GM20000 (cell line): ENCODE measurements at regions not wholly inside any gene's neighbourhood (a gene's known extent, or its start where the extent isn't known, plus 50 kb on each side); places are given as distances from the start of the nearest gene placed in this dataset.

Experiments
- DNase-seq: peaks from one replicate; pipeline ENCODE4 v3.0.0; 2012; ENCODE audit warnings: low spot score
- TF ChIP-seq, protein P1 (sequence below): IDR thresholded peaks from 2 replicates; pipeline ENCODE4 v1.5.1; 2012; ENCODE audit warnings: mild to moderate bottlenecking, control low read depth; ENCODE audit errors: extremely low read depth, missing control alignments

GRCh38 chr2:59428940-59429339 is 1124.5 kb downstream of the BCL11A start:
- DNase-seq: no peak
- TF ChIP-seq, protein P1, sequence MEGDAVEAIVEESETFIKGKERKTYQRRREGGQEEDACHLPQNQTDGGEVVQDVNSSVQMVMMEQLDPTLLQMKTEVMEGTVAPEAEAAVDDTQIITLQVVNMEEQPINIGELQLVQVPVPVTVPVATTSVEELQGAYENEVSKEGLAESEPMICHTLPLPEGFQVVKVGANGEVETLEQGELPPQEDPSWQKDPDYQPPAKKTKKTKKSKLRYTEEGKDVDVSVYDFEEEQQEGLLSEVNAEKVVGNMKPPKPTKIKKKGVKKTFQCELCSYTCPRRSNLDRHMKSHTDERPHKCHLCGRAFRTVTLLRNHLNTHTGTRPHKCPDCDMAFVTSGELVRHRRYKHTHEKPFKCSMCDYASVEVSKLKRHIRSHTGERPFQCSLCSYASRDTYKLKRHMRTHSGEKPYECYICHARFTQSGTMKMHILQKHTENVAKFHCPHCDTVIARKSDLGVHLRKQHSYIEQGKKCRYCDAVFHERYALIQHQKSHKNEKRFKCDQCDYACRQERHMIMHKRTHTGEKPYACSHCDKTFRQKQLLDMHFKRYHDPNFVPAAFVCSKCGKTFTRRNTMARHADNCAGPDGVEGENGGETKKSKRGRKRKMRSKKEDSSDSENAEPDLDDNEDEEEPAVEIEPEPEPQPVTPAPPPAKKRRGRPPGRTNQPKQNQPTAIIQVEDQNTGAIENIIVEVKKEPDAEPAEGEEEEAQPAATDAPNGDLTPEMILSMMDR: no peak

DNA sequence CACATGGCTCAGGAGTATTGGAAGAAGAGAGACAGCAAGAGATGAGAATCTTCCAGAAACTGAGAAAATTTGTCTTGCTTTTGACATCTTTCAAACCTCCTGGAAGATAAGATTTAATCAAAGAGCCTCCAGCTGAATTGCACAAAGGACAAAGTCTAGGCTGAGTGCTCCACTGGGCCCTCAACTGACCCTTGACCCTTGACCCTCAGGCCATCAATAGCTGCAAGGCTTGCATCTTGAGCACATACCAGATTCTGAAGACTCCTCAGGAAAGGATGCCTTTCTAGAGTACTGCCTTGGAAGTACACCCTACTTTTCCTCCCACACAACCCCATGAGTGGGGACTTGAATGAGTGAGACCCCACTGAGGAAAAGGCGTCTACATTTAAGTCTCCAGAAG is 1125.5 kb downstream of the BCL11A start:
- TF ChIP-seq, protein P1: no peak
- no peak for DNase-seq

DNA sequence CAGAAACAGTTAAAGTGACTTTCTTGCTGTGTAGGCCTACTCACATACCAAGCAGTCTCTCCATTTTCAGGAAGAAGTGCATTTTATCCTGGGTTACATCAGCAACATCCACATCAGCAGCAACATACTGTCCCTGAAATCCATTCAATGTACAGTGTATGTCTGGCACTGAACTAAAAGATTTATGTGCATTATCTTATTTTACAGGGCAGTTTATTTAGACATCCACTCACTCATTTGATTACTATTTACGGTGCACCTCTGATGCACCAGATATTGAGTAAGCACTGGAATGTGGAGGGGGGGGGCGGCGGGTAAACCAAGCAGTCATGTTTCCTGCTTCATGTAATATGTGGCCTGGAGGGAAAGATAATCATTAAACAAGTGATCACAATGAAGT is 1128.2 kb downstream of the BCL11A start:
- no peak for DNase-seq
- TF ChIP-seq, protein P1: no peak

DNA sequence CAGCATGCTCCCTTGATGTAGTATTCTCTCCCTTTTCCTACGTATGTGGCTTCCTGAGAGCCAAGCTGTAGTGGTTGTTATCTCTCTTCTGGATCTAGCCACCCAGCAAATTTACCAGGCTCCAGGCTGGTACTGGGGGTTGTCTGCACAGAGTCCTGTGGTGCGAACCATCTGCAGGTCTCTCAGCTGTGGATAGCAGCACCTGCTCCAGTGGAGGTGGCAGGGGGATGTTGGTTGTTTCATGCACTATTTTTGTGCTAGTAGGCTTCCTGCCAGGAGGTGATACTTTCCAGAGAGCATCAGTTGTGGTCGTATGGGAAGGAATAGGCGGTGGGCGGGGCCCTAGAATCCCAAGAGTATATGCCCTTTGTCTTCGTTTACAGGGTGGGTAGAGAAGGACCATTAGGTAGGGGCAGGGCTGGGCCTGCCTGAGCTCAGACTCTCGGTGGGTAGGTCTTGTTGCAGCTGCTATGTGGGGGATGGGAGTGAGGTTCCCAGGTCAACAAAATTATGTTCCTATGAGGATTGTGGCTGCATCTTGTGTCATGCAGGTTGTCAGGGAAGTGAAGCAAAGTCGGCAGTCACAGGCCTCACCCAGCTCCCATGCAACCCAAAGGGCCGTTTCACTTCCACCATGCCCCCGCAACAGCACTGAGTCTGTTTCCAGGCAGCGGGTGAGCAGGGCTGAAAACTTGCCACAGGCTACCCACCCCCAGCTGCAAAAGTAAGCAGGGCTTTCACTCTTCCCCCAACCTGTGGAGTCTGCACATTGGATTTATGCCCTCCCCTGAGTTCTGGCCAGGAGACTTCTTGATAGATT is 1139.5 kb downstream of the BCL11A start:
- TF ChIP-seq, protein P1: no peak
- no peak for DNase-seq

GRCh38 chr2:59399126-59399525 is 1154.3 kb downstream of the BCL11A start:
- TF ChIP-seq, protein P1: no peak
- no peak for DNase-seq

GRCh38 chr2:59398081-59398480 is 1155.4 kb downstream of the BCL11A start:
- DNase-seq: no peak
- TF ChIP-seq, protein P1: no peak

DNA sequence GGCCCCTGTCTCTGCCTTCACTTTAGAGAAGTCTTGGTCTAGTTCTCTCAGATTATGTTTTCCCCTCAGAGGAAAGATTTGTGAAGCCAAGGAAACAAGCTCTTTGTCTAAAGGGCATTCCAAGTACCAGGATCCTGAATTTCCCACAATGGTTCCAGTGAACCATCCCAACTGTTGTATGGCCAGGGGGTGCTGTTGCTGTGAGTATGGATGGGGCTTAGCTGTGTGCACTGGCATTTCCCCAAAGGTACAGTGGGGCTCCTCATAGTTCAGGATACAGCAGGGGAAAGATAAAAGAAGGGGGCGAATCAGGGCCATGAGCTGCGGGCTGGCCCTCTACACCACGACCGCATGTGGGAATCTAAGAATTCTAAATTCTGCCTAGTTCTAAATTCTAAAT is 1154.0 kb upstream of the FANCL start:
- TF ChIP-seq, protein P1: no peak
- DNase-seq: no peak
